GM04503 (cell line): ENCODE measurements at regions not wholly inside any gene's neighbourhood (a gene's known extent, or its start where the extent isn't known, plus 50 kb on each side); places are given as distances from the start of the nearest gene placed in this dataset.
"Not testable (repeated sequence)": the region's sequence is repeated elsewhere in the genome, so short reads cannot be mapped to it uniquely, and the experiment has no call there.

Experiments
- DNase-seq: peaks from one replicate; pipeline ENCODE4 v3.0.0-alpha.2; 2012; ENCODE audit warnings: low read depth

DNA sequence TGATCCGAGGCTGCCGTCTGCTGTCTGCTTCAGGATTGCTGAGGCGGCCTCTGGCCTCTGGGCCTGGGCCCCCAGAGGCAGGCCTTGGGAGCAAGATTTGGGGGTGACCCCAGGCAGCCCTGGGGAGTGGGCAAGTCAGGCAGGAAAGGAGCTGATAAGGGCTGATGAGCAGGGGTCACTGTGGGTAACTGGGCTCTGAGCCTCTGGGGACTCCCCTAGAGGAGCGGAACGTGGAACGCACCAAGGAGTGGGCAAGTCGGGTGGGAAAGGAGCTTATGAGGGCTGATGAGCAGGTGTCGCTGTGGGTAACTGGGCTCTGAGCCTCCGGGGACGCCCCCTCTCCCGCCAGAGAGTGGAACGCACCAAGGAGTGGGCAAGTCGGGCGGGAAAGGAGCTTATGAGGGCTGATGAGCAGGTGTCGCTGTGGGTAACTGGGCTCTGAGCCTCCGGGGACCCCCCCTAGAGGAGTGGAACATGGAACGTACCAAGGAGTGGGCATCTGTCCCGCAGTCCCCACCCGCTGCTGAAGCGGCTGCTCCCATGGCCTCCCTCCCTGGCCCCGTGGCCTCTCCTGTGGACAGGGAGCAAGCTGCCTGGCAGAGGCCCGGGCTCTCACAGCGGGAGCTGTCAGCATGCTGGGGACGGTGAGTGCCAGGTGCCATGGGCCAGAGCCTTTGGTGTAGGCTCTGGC is 152.3 kb upstream of the ZNF469 start:
- DNase-seq: not testable (repeated sequence)

DNA sequence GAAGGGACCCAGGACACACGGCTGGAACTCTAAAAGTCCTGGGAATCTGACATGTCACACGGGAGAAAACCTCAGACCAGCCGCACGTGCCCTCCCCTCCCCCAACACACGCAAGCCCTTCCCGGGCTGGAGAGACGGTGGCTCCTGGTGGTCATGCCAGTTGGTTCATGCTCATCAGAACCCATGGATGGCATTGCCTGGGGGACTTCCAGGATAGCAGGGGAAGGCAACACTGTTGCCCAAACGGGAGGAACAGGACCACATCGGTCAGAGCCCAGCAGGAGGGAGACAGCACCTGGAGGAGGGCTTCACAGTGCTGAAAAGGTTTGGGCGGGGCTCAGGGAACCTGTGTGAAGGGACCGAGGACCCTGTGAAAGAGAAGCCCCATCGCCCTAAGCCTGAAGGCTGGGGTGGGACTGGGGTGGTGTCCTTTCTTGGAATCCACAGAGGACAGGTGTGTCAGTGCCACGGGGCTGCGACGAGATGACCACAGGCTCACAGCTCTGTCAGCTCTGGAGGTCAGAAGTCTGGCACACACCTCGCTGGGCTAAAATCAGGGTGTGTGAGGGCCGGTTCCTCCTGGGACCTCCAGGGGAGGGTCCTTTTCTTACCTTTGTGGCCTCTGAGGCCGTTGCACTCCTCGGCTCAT is 151.7 kb upstream of the ZNF469 start:
- DNase-seq: not testable (repeated sequence)

- DNase-seq: not testable (repeated sequence)
Measured at GRCh38 chr16:88231839-88232238, 150.9 kb upstream of the ZNF469 start.

DNA sequence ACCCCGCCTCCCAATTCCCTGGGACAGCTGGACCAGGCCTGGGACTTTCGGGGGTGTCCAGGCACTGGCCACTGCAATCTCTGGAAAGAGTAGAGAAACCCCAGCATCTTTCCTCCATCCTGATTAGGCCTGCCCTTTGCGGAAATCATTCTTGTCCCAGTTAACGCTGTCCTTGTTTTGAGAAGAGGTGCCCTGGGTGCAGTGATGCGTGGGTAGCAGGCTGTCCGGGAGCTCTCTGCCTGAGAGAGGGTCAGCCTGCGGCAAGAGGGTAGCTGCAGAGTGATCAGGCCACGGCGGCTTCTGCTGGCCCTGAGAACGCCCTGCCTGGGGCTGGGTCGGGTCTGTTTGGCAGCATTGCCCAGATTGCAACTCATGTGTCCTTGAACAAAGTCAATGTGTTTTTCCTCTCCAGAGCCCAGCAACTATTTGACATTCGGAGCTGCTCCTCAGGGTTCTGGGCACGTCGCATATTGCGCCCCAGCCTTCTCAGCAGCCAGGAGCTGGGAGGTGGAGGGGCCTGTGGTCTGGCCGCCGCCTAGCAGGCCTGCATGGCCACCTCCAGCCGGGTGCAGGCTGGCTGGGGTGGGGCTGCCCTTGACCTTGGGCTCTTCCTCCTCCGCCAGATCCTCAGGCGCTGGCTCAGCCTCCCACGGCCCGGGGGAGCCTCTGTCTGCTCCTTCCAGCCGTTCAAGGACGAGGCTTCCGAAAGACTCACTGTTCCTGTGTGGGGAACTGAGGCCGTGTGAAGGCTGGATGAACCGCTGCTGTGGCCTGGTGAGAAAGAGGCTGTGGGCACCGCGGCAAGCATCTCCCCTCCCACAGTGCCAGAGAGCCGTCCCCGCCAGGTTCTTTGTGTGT is 150.1 kb upstream of the ZNF469 start:
- DNase-seq: not testable (repeated sequence)

DNA sequence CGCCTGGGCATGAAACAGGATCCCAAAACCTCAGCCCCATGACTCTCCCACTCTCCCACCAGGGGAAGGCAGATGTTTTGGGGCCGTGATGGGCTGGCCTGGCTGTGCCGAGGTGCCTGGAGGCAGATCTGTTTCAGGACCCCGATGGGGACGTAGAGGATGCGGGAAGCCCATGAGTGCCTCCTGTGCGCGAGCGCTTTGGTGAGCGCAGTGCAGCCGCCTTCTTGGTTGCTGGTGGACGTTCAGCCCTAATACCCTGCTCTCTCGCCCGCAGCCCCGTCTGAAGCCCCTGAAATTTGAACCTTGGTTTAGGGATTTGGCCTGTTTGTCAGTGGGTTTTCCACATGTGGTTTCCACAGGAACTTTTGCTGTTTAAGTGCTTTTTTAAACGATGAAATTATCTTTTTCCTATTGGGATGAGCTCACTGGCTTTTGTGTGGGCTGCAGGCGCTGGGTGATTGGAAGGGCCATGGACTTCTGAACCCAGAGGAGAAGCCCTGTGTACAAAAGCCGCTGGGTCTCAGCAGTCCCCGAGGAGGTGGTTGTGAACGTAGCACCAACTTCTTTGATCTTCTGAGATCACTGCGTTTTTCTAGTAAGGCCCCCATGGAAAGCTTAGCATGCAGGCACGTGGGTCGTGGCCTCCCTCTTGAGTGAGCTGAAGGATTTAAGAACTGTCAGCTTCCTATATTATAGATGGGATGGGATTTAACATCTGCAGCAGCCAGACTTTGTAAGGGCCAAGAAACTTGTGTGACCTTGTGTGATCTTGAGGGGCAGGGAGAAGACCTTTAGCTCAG is 148.9 kb upstream of the ZNF469 start:
- not testable (repeated sequence) for DNase-seq

DNA sequence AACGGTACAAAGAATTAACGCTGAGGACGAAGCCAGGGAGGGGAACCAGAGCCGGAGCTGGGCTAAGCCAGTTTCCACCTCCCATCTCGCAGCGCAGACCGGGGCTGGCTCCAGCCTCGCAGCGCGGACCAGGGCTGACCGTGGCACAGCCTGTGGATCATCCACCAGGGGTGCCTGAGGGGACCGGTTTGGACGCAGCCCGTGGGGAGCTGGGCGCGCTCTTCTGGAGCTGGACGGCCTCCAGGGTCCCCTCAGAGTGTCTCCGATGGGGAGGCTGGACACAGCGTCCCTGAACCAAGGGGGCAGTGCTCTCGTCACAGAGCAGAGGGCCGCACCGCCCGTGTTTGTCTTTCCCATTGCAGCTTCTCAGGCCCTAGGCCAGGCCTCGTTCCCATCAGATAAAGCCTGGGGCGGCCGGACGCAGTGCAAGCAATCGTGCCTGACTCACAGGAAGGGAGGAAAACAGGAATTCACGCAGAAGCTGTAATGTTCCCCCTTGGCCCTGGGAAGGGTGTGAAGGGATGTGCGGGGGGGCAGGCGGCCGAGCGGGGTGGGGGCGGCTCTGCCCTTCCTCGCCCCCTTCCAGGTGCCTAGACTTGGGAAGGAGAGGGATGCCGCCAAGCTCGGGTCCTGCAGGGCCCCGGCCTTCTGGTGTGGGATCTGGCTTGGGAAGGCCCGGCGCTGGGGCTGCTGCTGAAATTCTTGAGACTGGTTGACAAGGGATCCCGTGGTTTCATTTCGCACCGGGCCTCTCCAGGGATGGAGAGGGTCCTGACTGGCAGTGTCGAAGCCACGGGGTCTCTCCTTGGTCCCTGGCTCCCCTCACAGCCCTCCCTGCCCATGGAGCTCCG is 148.1 kb upstream of the ZNF469 start:
- DNase-seq: not testable (repeated sequence)

- not testable (repeated sequence) for DNase-seq
Measured at GRCh38 chr16:88235691-88236090, 147.1 kb upstream of the ZNF469 start.

- not testable (repeated sequence) for DNase-seq
Measured at GRCh38 chr16:88236229-88236628, 146.5 kb upstream of the ZNF469 start.

GRCh38 chr16:88237314-88237713 is 145.4 kb upstream of the ZNF469 start:
- DNase-seq: not testable (repeated sequence)

GRCh38 chr16:88237761-88238415 is 144.9 kb upstream of the ZNF469 start:
- not testable (repeated sequence) for DNase-seq

GRCh38 chr16:88238732-88239274 is 144.0 kb upstream of the ZNF469 start:
- DNase-seq: peak; percentile 89

DNA sequence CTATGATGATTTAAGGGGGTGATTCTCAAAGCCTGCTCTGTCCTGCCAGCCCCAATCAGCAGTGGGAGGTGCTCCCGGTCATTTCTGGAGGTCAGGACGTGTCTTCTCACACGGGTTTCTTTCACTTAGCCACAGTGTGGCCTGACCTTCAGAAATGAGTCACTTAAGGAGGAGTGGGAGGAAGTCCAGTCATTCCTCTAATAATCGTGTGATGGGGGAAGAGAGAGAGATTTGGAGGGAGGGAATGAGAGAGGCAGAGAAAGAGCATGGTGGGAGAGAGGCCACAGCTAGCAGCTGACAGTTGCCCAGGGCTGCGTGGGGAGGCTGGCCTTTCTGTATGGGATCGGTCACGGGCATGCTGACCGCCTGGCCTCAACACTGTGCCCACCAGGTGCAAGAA is 142.6 kb upstream of the ZNF469 start:
- peak; percentile 85 for DNase-seq

DNA sequence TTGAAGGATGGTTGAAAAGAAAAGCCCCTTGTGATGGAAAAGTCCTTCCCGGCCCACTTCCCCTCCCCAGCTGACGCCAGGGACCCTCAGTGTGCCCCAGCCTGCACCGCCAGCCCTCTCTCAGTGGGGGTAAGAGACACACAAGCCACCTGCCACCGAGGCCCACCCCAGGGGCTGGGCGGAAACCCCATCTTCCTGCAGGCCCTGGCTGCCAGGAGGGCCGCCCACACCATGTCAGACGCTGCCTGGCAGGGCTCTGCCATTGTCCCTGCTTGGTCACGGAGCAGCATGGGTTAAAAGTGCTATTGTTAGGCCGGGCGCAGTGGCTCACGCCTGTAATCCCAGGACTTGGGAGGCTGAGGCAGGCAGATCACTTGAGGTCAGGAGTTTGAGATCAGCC is 142.0 kb upstream of the ZNF469 start:
- not testable (repeated sequence) for DNase-seq

- DNase-seq: not testable (repeated sequence)
Measured at GRCh38 chr16:88241404-88242311, 141.1 kb upstream of the ZNF469 start.

DNA sequence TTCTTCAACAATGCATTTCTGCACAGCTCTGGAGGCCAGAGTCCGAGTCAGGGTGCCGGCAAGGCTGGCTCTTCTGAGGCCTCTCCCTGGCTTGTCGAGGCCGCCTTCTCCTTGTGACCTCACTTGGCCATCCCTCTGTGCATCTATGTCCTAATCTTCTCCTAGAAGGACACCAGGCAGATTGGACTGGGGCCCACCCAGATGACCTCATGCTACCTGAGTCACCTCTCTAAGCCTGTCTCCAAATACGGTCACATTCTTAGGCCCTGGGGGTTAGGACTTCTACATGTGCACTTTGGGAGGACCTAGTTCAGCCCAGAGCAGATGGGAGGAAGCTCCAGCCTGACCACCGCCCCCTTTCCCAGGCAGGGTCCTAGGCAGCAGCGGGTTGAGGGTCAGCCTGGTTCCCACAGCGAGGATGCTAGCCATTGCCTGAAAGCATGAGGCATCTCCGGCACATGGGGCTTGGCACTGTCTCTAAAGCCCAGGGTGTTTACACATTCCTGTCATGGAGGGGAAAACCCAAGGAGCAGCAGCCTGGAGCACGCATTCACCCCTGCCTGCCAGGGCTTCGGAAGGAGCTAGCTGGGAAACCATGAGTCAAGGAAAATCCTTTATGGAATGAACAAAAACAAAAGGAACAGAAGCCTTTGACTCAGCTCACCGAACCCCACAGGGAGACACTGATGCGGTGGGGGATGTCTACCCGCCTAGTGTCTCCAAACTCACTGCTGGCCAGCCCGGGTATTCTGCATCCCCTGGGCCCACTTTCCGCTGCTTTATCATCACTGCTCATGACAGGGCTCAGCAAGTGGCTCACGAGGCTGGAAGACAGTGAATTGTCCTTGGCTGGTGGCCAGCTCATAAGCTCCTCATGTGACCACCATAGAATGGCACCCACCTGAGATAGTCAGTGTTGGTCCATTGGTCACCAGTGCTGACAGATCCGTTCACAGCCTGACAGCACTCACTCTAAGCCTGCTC is 140.2 kb upstream of the ZNF469 start:
- peak; percentile 81 for DNase-seq

DNA sequence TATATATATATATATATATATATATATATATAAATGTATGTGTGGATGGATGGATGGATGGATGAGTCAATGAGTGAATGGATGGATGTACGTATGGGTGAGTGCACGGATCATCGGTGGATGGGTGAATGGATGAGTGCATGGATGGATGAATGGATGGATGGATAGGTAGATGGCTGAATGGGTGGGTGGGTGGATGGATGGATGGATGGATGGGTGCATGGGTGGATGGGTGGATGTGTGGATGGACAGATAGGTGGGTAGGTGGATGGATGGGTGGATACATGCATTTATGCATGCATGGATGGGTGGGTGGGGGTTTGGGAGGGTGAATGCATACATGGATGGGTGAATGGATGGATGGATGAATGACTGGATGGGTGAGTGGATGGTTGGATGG is 138.8 kb upstream of the ZNF469 start:
- not testable (repeated sequence) for DNase-seq

DNA sequence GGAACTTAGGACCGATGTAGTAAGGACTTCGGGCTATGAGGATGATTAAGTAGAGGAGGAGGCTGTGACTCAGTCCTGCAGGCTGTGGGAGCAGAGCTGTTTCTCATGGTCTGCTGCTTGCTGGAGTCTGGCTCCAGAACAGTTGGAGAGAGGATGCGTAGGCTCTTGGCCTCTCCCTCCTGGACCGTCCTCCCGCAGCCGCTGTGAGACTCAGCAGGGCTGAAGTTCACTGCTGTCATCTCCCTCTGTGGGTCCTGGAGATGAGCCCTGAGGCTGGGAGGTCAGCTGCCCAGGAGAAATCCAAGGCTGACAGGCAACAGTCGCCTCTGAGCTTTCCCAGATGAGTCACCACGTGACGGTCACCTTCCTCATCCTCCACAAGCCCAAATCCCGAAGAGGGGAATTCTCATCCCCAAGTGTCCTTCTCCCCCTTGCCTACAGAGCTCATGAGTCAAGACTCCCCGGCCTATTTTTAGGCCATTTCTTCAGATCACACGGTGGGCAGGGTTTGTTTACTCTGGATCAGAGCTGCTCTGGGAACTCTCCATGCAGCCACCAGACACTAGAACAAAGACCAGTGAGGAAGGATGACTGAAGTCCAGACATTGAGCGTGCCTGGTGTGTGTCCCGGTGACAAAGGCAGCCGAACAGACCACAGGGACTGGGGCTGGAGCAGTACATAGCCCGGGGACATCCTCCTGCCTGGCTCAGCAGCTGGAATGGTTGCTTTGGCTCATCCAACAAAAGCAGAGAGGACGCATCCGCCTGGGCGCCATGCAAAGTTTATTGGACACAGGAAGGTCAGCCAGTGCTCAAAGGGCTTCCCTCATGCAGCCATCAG is 137.3 kb upstream of the ZNF469 start:
- DNase-seq: peak; percentile 98
